ENCODE measurements at regions not wholly inside any gene's neighbourhood (a gene's known extent, or its start where the extent isn't known, plus 50 kb on each side); places are given as distances from the start of the nearest gene placed in this dataset.

DNA sequence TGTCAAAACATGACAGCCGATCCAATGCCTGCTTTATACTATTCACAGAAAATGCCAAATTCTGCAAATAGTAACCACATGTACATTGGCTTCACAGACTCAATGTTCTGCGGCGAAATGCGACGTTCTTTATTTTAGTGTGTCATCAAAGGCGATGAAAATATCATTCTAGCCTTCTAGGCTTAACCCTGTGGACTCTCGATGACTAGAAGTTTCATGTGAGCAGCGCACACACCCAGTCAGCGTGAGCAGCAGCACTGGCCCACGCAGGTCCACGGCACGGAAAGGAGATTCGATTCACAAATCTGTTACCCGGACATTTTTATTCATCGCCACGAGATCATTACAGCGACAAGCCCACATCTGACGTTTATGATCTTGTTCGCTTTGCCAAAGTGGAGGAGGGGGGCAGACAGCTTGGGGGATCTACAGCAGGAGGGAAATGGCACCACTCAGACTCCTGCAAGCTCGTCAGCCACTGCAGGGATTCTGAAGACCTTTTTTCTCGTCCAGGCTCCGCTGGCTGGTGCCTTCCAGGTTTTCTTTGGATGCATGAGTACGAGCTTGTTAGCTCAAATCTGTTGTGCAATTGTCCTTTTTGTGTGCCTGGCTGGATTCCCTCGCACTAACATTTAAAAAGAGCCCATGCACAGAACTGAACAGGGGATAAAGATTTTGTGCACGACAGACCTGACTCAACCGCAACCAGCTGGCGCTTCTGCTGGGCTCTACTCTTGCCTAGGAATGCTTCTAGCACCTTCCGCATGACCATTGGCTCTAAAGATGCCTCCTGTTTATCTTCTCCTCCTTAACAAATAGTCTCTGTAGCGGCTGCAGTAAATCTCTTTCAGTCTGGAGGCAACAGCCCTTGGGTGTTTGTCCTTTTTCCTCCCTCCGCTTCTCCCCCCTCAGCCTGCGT is 938.4 kb downstream of the MCTP2 start:
- TF ChIP-seq POLR2A (IDR thresholded peaks at IDR 0.05) = no peak
- TF ChIP-seq, protein P1, sequence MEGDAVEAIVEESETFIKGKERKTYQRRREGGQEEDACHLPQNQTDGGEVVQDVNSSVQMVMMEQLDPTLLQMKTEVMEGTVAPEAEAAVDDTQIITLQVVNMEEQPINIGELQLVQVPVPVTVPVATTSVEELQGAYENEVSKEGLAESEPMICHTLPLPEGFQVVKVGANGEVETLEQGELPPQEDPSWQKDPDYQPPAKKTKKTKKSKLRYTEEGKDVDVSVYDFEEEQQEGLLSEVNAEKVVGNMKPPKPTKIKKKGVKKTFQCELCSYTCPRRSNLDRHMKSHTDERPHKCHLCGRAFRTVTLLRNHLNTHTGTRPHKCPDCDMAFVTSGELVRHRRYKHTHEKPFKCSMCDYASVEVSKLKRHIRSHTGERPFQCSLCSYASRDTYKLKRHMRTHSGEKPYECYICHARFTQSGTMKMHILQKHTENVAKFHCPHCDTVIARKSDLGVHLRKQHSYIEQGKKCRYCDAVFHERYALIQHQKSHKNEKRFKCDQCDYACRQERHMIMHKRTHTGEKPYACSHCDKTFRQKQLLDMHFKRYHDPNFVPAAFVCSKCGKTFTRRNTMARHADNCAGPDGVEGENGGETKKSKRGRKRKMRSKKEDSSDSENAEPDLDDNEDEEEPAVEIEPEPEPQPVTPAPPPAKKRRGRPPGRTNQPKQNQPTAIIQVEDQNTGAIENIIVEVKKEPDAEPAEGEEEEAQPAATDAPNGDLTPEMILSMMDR (IDR thresholded peaks at IDR 0.05) = no peak

All from body of pancreas (tissue), 4 donors.